RWPE1 (cell line): ENCODE measurements at regions not wholly inside any gene's neighbourhood (a gene's known extent, or its start where the extent isn't known, plus 50 kb on each side); places are given as distances from the start of the nearest gene placed in this dataset.

Source experiments
- CTCF ChIA-PET: fragments of 350-600 bp; sonication (Branson Sonifier 250); formaldehyde crosslinking; extraction: SDS; loops from one replicate; lab custom pipeline; 2021; lab: Yijun Ruan, JAX
- POLR2A ChIA-PET: fragments of 400-600 bp; formaldehyde crosslinking; extraction: SDS; loops from one replicate; lab custom pipeline; 2020; ENCODE audit warnings: antibody characterized with exemption; ENCODE audit not compliant: low non-redundant PET; lab: Yijun Ruan, JAX
- DNase-seq: peaks from one replicate; pipeline ENCODE4 v3.0.0; 2012; ENCODE audit warnings: low spot score
- H3K27ac ChIP-seq: fragments of 450-650 bp; 2 replicates; pipeline ENCODE4 v1.5.1; 2017
- CTCF ChIP-seq: fragments of 450-650 bp; conservative IDR thresholded peaks from 2 replicates; pipeline ENCODE4 v1.5.1; 2017; ENCODE audit warnings: low read depth, mild to moderate bottlenecking

- POLR2A ChIA-PET = no interaction called here
- CTCF ChIA-PET = no interaction called here
- TF ChIP-seq CTCF = no peak
- H3K27ac ChIP-seq = no peak overlapping the region
- DNase-seq = no peak
These were observed 597.0 kb upstream of the RGS18 start for GRCh38 chr1:191561276-191561675.

GRCh38 chr1:191564275-191564674 is 594.0 kb upstream of the RGS18 start:
- no peak overlapping the region for H3K27ac ChIP-seq
- POLR2A ChIA-PET = no interaction called here
- CTCF ChIA-PET = no interaction called here
- TF ChIP-seq CTCF = no peak
- DNase-seq = no peak

DNA sequence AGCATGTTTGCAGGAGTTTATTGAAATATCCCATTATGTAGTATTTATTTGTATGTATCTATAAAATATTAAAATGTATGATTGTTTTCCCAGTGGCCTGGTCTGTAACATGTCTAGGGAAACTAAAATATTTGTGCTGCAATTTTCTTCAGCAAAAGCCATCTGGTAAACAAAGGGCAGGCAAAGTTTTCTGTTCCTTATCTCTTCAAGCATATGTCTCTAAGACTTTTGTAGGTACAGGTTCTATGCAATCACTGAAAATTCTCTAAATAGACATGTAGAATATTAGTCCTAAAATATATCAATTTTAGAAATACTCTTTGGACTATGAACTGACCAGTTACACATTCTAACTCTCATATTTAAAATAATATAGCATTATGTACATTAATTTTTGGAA is 585.8 kb upstream of the RGS18 start:
- CTCF ChIA-PET = no interaction called here
- no peak overlapping the region for H3K27ac ChIP-seq
- POLR2A ChIA-PET = no interaction called here
- TF ChIP-seq CTCF = no peak
- DNase-seq = no peak

DNA sequence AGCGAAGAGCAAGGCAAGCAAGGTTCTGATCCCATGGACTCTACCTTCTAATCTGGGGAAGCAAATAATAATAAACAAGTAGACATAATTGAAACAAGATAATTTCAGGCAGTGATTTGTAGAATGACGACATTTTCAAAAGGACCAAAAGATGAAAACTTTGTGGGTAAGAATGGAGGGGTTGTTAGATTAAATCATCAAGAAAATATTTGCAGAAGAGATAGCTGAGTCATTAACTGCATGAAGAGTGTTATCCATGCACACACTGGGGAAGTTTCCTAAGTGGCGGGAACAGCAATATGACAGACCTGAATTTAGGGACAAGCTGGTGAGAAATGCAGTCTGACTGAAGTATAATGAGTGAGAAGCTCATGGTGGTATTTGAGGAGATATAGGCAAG is 583.1 kb upstream of the RGS18 start:
- ChIA-PET POLR2A (no interaction called here), CTCF (no interaction called here)
- no peak for TF ChIP-seq CTCF
- no peak overlapping the region for H3K27ac ChIP-seq
- no peak for DNase-seq

- TF ChIP-seq CTCF = no peak
- CTCF ChIA-PET = no interaction called here
- no peak for DNase-seq
- POLR2A ChIA-PET = no interaction called here
- H3K27ac ChIP-seq = no peak overlapping the region
These were observed 582.5 kb upstream of the RGS18 start for GRCh38 chr1:191575746-191576145.

GRCh38 chr1:191577213-191577612 is 581.0 kb upstream of the RGS18 start:
- no peak for TF ChIP-seq CTCF
- ChIA-PET CTCF (no interaction called here), POLR2A (no interaction called here)
- DNase-seq = no peak
- H3K27ac ChIP-seq = no peak overlapping the region

GRCh38 chr1:191578281-191578680 is 580.0 kb upstream of the RGS18 start:
- no peak for DNase-seq
- CTCF ChIA-PET = no interaction called here
- POLR2A ChIA-PET = no interaction called here
- no peak overlapping the region for H3K27ac ChIP-seq
- no peak for TF ChIP-seq CTCF
